ENCODE measurements at regions not wholly inside any gene's neighbourhood (a gene's known extent, or its start where the extent isn't known, plus 50 kb on each side); places are given as distances from the start of the nearest gene placed in this dataset.

DNA sequence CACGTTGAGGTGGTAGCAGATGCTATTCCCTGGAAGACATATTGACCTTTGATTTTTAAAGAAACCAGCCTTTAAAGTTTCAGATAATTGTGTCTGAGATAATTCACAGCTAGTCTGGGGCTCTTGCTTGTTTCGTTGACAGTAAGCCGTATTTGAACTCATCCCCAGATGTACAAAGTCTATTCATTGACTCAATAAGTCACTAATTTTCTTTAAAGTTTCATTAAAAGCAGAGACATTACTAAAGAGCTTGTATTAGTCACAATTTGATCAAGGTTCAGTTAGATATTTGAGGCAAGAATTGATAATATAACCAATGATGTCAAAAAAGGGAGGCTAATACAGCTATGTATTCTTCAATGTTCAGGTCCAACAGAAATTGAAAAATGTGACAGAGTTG is 158.0 kb downstream of the PCSK1 start:
- no peaks in the 10 kb centered on the region for H3K36me3 ChIP-seq (ENCODE audit: control insufficient read depth, insufficient read depth, low read length)
- H3K27me3 ChIP-seq (ENCODE audit: control insufficient read depth, insufficient read depth, low read length) = no peaks in the 10 kb centered on the region
- H3K9ac ChIP-seq (ENCODE audit: low read length) = no peak overlapping the region
- no peaks in the 10 kb centered on the region for H3K4me1 ChIP-seq (ENCODE audit: control insufficient read depth, insufficient read depth, low read length)
- H3K4me3 ChIP-seq (ENCODE audit: low read length) = no peak overlapping the region
- H3K9me3 ChIP-seq (ENCODE audit: control insufficient read depth, low read length) = no peaks in the 10 kb centered on the region

DNA sequence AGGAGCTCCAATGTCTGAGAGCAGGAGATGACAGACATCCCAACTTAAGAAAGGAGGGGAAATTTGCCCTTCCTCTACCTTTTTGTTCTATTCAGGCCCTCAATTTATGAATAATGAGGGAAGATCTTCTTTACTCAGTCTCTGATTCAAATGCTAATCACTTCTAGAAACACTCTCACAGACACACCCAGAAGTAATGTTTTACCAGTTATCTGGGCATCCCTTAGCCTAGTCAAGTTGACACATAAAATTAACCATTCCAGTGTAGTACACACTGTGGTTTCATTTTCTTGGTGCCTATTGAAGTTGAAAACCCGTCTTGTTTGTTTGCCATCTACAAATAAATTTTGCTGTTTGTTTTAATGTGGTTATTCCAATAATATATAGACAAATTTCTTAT is 167.6 kb downstream of the PCSK1 start:
- no peaks in the 10 kb centered on the region for H3K36me3 ChIP-seq (ENCODE audit: control insufficient read depth, insufficient read depth, low read length)
- no peak overlapping the region for H3K9ac ChIP-seq (ENCODE audit: low read length)
- H3K4me3 ChIP-seq (ENCODE audit: low read length) = no peak overlapping the region
- H3K4me1 ChIP-seq (ENCODE audit: control insufficient read depth, insufficient read depth, low read length) = no peaks in the 10 kb centered on the region
- no peaks in the 10 kb centered on the region for H3K27me3 ChIP-seq (ENCODE audit: control insufficient read depth, insufficient read depth, low read length)
- no peaks in the 10 kb centered on the region for H3K9me3 ChIP-seq (ENCODE audit: control insufficient read depth, low read length)

DNA sequence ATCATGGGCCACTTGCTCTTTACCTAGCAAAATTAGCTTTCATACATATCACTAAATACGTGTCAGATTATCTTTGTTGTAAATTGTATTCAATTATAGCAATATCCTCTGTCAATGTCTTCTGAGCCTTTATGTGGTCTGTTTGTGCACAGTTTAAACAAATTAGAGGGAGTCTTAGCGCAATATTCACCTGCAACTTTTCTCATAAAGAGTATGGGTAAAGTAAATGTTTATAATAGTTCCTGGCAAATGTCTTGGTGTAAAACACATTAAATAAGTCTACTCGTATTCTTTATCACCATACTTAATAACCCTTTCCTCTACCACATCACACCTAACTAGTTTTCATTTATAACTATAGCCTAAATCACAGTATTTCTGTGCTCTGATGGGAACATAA is 169.0 kb downstream of the PCSK1 start:
- Histone ChIP-seq H3K9ac (ENCODE audit: low read length) (no peak overlapping the region), H3K4me1 (ENCODE audit: control insufficient read depth, insufficient read depth, low read length) (peaks cover 6% of the 10 kb centered on the region), H3K9me3 (ENCODE audit: control insufficient read depth, low read length) (no peaks in the 10 kb centered on the region), H3K36me3 (ENCODE audit: control insufficient read depth, insufficient read depth, low read length) (no peaks in the 10 kb centered on the region), H3K27me3 (ENCODE audit: control insufficient read depth, insufficient read depth, low read length) (no peaks in the 10 kb centered on the region), H3K4me3 (ENCODE audit: low read length) (no peak overlapping the region)

DNA sequence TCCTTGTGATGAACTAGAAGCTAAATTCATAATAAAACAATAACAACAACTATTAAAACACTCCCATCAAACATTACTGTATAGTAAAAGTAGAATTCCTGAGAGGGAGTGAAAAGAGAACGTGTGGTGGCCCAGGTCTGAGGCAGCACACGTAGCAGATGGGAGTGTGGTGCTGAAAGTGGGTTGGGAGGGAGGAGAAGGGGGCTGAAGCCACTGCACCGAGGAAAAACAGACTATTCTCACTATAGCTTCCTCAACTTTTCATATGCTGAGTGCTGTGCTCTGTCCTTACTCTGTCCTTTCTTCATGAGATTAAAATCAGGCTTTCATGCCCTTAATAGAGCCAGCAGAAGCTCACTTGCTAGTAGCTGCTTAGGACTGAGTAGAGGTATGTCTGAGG is 170.9 kb downstream of the PCSK1 start:
- Histone ChIP-seq H3K4me3 (ENCODE audit: low read length) (no peak overlapping the region), H3K4me1 (ENCODE audit: control insufficient read depth, insufficient read depth, low read length) (peaks cover 7% of the 10 kb centered on the region), H3K9me3 (ENCODE audit: control insufficient read depth, low read length) (no peaks in the 10 kb centered on the region), H3K9ac (ENCODE audit: low read length) (no peak overlapping the region), H3K27me3 (ENCODE audit: control insufficient read depth, insufficient read depth, low read length) (no peaks in the 10 kb centered on the region), H3K36me3 (ENCODE audit: control insufficient read depth, insufficient read depth, low read length) (no peaks in the 10 kb centered on the region)

DNA sequence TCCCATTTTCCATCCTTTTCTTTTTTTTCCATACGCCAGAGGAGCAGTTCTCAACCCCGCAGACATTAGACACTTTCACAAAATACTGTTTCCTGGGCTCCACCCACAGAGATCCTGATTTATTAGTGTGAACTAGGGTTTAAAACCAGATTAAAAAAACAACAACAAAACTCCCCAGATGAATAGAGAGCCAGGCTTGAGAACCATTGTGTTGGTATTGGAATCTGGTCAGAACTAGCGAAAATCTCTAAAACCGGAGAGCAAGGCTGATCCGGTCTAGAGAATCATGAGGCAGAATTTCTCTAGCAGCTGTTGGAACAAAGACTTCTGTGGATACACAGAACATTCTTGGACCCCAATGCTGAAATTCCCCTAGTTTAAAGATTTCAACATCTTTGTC is 173.0 kb downstream of the PCSK1 start:
- Histone ChIP-seq H3K9me3 (ENCODE audit: control insufficient read depth, low read length) (no peaks in the 10 kb centered on the region), H3K4me1 (ENCODE audit: control insufficient read depth, insufficient read depth, low read length) (peaks cover 11% of the 10 kb centered on the region), H3K9ac (ENCODE audit: low read length) (no peak overlapping the region), H3K27me3 (ENCODE audit: control insufficient read depth, insufficient read depth, low read length) (no peaks in the 10 kb centered on the region), H3K36me3 (ENCODE audit: control insufficient read depth, insufficient read depth, low read length) (no peaks in the 10 kb centered on the region), H3K4me3 (ENCODE audit: low read length) (no peak overlapping the region)

DNA sequence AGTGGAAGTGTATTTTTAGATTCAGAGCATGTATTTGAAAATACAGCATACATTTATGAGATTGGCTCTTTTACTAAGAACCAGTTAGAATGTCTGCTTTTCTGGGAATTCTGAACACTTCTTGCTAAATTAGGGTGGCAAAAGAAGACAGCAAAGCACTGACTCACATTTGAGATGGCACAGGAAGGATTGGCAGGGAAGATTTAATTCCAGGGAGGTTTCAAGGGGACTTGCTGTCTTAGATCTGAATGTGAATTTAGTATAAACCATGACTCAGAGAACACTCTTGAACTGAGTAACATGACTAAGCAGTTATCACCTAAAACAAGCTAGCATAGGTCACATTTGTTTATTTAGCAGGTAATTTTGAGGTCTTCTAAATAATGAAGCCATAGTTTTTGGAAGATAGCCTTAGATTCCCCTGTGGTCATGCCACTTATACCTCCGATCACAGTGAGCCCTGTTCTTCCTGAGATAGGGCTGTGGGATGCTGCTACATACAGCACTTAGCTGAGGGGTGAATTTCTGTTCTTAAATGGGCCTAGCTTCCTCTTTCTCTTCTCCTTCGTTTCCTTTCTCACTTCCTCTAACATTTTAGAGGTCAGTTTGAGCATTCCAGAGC is 173.8 kb downstream of the PCSK1 start:
- Histone ChIP-seq H3K9me3 (ENCODE audit: control insufficient read depth, low read length) (no peaks in the 10 kb centered on the region), H3K9ac (ENCODE audit: low read length) (no peak overlapping the region), H3K4me3 (ENCODE audit: low read length) (no peak overlapping the region), H3K36me3 (ENCODE audit: control insufficient read depth, insufficient read depth, low read length) (no peaks in the 10 kb centered on the region), H3K27me3 (ENCODE audit: control insufficient read depth, insufficient read depth, low read length) (no peaks in the 10 kb centered on the region), H3K4me1 (ENCODE audit: control insufficient read depth, insufficient read depth, low read length) (peaks cover 14% of the 10 kb centered on the region)

DNA sequence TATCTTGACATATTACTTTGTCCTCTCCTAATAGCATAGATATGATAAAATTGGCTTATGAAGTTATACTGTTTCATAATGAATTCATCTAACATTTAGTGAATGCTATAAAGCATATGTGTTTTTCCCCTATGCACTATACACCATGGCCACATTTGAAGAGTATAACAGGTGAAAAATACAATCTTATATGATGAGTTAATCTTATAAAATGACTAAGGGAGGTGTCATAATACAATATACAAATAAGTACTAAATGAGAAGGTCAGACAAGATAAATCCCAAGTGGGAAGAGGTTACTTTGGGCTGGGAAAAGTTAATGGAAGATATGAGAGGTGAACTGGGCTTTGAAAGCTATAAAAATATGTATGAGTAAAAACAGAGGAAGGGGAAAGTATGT is 174.4 kb downstream of the PCSK1 start:
- no peak overlapping the region for H3K9ac ChIP-seq (ENCODE audit: low read length)

DNA sequence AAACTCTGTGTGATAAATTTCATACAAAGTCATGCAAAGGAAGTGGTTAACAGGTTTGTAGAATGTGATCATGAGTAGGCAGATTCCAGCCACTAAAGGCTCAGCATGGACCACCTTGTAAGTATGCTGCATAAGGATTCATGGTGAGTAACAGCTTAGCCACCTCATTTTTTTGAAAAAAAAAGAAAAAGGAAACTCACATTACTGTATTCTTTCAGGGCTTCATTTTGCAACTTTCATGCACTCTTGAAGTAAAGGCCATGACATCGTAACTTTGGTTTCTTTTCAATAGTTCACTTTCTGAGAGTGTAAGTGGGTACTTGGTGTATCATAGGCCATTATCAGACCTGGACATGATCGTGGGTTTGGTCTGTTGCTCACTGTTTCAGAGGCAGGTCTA is 175.1 kb downstream of the PCSK1 start:
- H3K4me1 ChIP-seq (ENCODE audit: control insufficient read depth, insufficient read depth, low read length) = peaks cover 14% of the 10 kb centered on the region
- no peaks in the 10 kb centered on the region for H3K36me3 ChIP-seq (ENCODE audit: control insufficient read depth, insufficient read depth, low read length)
- H3K27me3 ChIP-seq (ENCODE audit: control insufficient read depth, insufficient read depth, low read length) = no peaks in the 10 kb centered on the region

More for the DNA sequence above, 174.4 kb downstream of the PCSK1 start:
- Histone ChIP-seq H3K4me1 (ENCODE audit: control insufficient read depth, insufficient read depth, low read length) (peaks cover 14% of the 10 kb centered on the region), H3K4me3 (ENCODE audit: low read length) (no peak overlapping the region), H3K27me3 (ENCODE audit: control insufficient read depth, insufficient read depth, low read length) (no peaks in the 10 kb centered on the region), H3K9me3 (ENCODE audit: control insufficient read depth, low read length) (no peaks in the 10 kb centered on the region), H3K36me3 (ENCODE audit: control insufficient read depth, insufficient read depth, low read length) (no peaks in the 10 kb centered on the region)

DNA sequence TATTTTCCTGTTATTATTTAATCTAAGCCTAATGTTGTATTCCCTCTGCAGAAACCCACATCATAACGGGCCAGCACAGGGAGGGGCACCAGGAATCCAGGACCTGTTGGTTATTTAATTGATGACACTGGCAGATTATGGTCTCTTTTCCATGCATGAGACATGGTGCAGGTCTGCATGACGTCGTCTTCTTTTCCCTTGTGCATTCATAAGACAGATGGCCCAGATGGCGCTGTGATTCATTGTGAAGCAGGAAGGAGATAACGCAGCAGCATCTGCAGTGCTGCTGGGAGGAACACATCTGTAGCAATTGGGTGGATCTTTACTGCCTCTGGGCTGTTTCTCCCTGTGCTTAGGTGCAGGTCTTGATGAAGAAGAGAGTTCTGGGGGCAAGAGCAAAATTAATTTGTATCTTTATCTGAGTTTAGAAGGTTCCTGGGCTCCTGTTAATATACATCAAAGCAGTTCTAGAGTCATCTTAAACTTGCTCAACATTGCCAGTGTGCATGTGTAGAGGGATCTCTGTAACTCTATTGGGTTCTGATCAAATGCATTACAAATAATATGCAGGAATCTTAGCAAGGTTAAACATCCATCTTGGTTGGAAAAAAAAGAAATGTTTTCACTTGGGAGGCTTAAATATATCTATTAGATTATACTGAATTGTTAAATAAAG is 176.1 kb downstream of the PCSK1 start:
- Histone ChIP-seq H3K9ac (ENCODE audit: low read length) (no peak overlapping the region), H3K36me3 (ENCODE audit: control insufficient read depth, insufficient read depth, low read length) (no peaks in the 10 kb centered on the region), H3K27me3 (ENCODE audit: control insufficient read depth, insufficient read depth, low read length) (no peaks in the 10 kb centered on the region), H3K4me3 (ENCODE audit: low read length) (no peak overlapping the region), H3K4me1 (ENCODE audit: control insufficient read depth, insufficient read depth, low read length) (peaks cover 14% of the 10 kb centered on the region), H3K9me3 (ENCODE audit: control insufficient read depth, low read length) (no peaks in the 10 kb centered on the region)

More for the DNA sequence above, 175.1 kb downstream of the PCSK1 start:
- Histone ChIP-seq H3K9ac (ENCODE audit: low read length) (no peak overlapping the region), H3K4me3 (ENCODE audit: low read length) (no peak overlapping the region), H3K9me3 (ENCODE audit: control insufficient read depth, low read length) (no peaks in the 10 kb centered on the region)

DNA sequence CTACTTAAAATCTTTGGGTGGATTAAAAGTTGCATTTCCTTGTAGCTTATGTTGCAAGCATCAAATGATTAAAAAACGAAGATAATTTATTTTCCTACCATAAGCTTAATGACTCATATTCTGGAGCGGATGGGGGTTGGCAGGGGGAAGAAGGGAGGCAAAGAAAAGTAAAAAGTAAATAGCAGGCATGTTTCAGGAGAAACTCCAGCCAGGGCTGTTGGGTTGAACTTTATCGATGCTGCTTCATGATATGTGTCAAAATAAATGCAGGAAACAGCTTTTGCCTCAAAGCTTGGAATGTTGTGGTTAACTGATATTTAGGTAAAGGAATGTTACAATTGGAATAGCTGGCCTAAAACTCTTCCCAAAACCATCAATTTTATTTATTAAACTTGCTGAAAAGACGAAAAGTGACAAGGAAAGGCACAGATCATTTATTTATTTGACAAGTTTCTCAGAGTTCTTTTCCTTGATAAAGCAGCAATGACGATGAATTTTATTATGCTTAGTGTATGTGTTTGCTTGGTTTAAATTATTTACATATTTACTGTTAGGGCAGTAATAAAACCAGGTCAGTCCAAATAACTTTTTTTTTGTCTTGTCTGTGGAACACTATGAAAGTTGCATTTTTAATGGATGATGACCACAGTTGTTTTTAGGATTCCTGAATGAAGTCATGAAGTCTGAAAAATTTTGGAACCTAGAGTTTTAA is 177.9 kb downstream of the PCSK1 start:
- H3K4me1 ChIP-seq (ENCODE audit: control insufficient read depth, insufficient read depth, low read length) = peaks cover 14% of the 10 kb centered on the region
- no peak overlapping the region for H3K4me3 ChIP-seq (ENCODE audit: low read length)
- no peak overlapping the region for H3K9ac ChIP-seq (ENCODE audit: low read length)
- H3K36me3 ChIP-seq (ENCODE audit: control insufficient read depth, insufficient read depth, low read length) = no peaks in the 10 kb centered on the region
- no peaks in the 10 kb centered on the region for H3K27me3 ChIP-seq (ENCODE audit: control insufficient read depth, insufficient read depth, low read length)
- no peaks in the 10 kb centered on the region for H3K9me3 ChIP-seq (ENCODE audit: control insufficient read depth, low read length)

DNA sequence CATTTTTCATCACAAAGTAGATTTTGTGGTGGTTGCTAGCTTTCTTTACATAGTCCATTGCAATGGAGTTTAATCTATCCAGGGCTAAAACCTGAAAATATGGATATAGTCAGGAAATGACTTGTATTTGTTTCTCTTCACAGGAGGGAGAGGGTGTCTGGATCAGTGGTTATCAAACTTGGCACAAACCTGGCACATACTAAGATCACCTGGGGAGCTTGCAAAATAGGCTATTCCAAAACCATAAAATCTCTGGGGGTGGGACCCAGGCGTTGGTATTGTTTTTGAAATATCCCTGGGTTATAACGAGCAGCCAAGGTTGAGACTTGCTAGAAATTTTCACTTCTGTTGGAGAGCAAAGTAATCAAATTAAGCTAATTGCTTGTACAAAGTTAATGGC is 179.9 kb downstream of the PCSK1 start:
- no peaks in the 10 kb centered on the region for H3K27me3 ChIP-seq (ENCODE audit: control insufficient read depth, insufficient read depth, low read length)
- H3K36me3 ChIP-seq (ENCODE audit: control insufficient read depth, insufficient read depth, low read length) = no peaks in the 10 kb centered on the region
- H3K4me3 ChIP-seq (ENCODE audit: low read length) = no peak overlapping the region
- H3K4me1 ChIP-seq (ENCODE audit: control insufficient read depth, insufficient read depth, low read length) = peaks cover 10% of the 10 kb centered on the region
- H3K9ac ChIP-seq (ENCODE audit: low read length) = no peak overlapping the region
- H3K9me3 ChIP-seq (ENCODE audit: control insufficient read depth, low read length) = no peaks in the 10 kb centered on the region

DNA sequence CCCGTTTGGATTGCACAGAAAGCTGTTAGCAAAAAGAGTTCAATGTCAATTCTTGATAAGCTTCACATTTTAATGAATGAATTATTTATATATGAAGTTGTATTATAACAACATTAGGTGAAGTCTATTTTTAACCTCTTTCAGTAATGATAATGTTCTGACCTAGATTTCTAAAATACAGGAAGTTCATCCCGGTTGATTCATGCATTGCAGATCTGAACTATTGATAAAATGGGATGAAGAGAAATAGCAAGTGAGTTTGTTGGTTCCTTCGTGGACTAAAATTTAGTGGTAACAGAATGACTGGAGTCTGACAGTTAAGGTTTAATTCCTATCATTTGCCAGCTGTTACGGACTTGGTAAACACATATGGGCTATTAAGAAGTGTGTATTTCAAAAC is 180.5 kb downstream of the PCSK1 start:
- Histone ChIP-seq H3K4me3 (ENCODE audit: low read length) (no peak overlapping the region), H3K36me3 (ENCODE audit: control insufficient read depth, insufficient read depth, low read length) (no peaks in the 10 kb centered on the region)

More for the DNA sequence above, 180.5 kb downstream of the PCSK1 start:
- H3K27me3 ChIP-seq (ENCODE audit: control insufficient read depth, insufficient read depth, low read length) = no peaks in the 10 kb centered on the region
- peaks cover 15% of the 10 kb centered on the region for H3K4me1 ChIP-seq (ENCODE audit: control insufficient read depth, insufficient read depth, low read length)
- no peaks in the 10 kb centered on the region for H3K9me3 ChIP-seq (ENCODE audit: control insufficient read depth, low read length)
- H3K9ac ChIP-seq (ENCODE audit: low read length) = no peak overlapping the region

Data from mucosa of stomach (tissue), 1 donor.